GM12891 (cell line): ENCODE measurements at regions not wholly inside any gene's neighbourhood (a gene's known extent, or its start where the extent isn't known, plus 50 kb on each side); places are given as distances from the start of the nearest gene placed in this dataset.
A peak's percentile ranks its signal among the peaks of the same experiment; 100 is the strongest.

Source experiments
- DNase-seq: peaks from one replicate; pipeline ENCODE4 v3.0.0; 2011; ENCODE audit warnings: low spot score; ENCODE audit not compliant: insufficient read length
- FAIRE-seq: peaks from 2 replicates; lab custom pipeline; 2011; peaks lifted over from hg19 to GRCh38; lab: Jason Lieb, UNC
- PAX5 ChIP-seq: IDR thresholded peaks from 2 replicates; pipeline ENCODE4 v1.6.1; 2011; ENCODE audit warnings: low read length, moderate library complexity, mild to moderate bottlenecking; ENCODE audit not compliant: insufficient read depth, severe bottlenecking
- POLR2A ChIP-seq: IDR thresholded peaks from 2 replicates; pipeline ENCODE4 v1.6.1; 2011; ENCODE audit warnings: low read depth, low read length, control low read depth
- POLR2AphosphoS5 ChIP-seq: IDR thresholded peaks from 2 replicates; pipeline ENCODE4 v1.6.1; 2011; ENCODE audit warnings: low read depth, low read length, control low read depth
- POU2F2 ChIP-seq: IDR thresholded peaks from 2 replicates; pipeline ENCODE4 v1.6.1; 2011; ENCODE audit warnings: low read depth, mild to moderate bottlenecking, control low read depth, low read length, moderate library complexity
- SPI1 ChIP-seq: IDR thresholded peaks from 2 replicates; pipeline ENCODE4 v1.6.1; 2011; ENCODE audit warnings: low read depth, low read length, control low read depth
- TAF1 ChIP-seq: IDR thresholded peaks from 2 replicates; pipeline ENCODE4 v1.6.1; 2011; ENCODE audit warnings: low read depth, low read length, control low read depth

DNA sequence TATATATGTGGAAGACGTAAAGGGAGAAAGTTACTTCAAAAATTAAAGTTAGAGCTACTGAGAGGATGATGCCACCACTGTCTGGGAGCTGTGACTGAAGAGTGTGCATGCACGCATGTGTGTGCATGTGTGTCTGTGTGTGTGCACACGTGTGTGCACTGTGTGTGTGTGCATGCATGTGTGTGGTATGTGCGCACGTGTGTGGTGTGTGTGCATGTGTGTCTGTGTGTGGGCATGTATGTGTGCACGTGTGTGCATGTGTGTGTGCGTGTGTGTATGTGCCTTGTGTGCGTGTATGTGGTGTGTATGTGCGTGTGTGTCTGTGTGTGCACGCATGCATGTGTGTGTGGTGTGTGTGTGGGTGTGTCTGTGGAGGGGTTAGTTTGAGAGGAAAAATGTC lies 473.4 kb downstream of the CMPK2 start:
- DNase-seq (no peak), FAIRE-seq (peak; percentile 88)

DNA sequence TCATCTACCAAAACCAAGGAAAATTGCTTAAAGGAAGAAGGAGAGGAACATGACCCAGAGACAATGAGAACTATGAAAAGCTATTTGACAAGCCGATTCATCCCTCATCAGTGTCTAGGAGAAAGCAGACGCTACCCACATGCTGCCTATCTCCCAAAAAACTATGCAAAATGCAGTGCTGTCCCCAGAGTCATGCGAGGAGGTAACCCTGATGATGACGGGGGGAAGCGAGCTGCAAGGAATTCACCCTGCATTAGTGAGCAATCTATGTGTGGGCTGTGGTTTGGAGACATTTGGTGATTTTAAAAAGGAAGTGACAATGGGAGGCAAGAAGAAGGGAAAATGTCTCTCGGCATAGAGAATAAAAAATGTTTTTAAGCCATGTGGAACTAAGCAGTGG lies 472.7 kb downstream of the CMPK2 start:
- FAIRE-seq (peak; percentile 33), DNase-seq (no peak)
- TF ChIP-seq POU2F2 (no peak), SPI1 (0 out of 2 replicates have a peak, but pooled peaks have one; percentile 49)

More for the DNA sequence above, 473.4 kb downstream of the CMPK2 start:
- no peak for TF ChIP-seq POU2F2
- TF ChIP-seq POLR2AphosphoS5 = no peak
- no peak for TF ChIP-seq TAF1
- TF ChIP-seq POLR2A = no peak
- no peak for TF ChIP-seq PAX5
- TF ChIP-seq SPI1 = no peak

DNA sequence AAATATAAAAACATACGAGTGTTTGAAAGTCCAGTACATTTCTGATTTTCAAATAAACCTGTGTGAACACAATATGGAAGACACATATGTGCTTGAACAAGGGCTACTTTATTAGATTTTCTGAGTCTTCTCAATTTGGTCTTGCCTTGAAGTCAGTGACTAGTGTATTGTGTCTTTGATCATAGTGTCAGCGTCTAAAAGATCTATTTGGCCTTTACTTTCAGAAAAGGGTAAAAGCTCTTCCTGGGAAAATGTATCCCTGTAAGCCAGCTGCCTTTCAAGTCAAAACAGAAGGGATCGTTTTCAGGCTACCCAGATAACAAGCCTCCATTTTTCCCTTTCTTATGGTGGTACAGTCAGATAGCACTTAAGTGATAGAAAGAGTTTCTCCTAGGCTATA lies 471.9 kb downstream of the CMPK2 start:
- DNase-seq (no peak), FAIRE-seq (no peak)
- TF ChIP-seq POU2F2 (no peak), POLR2AphosphoS5 (no peak), POLR2A (no peak)

- FAIRE-seq = peak; percentile 26
- TF ChIP-seq TAF1 (no peak), SPI1 (no peak), POU2F2 (no peak), POLR2A (no peak), PAX5 (no peak), POLR2AphosphoS5 (no peak)
- no peak for DNase-seq
These were observed 471.4 kb downstream of the CMPK2 start for GRCh38 chr2:6394276-6394675.

GRCh38 chr2:6398421-6398820 lies 467.3 kb downstream of the CMPK2 start:
- DNase-seq = no peak
- TF ChIP-seq PAX5 = no peak
- no peak for FAIRE-seq

DNA sequence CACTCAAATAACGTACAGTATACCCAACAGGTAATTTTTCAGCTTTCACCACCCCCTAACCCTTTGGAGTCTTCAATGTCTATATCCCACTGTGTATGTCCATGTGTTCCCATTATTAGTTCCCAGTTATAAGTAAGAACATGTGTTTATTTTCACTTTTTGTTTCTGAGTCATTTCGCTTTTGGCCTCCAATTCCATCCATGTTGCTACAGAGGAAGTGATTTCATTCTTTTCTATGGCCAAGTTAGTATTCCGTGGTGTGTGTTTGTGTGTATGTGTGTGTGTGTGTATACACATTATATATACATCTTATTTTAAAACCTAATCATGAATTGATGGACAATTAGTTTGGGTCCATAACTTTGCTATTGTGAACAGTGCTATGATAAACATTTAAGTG lies 464.4 kb downstream of the CMPK2 start:
- no peak for TF ChIP-seq POLR2AphosphoS5
- no peak for TF ChIP-seq SPI1
- no peak for TF ChIP-seq TAF1
- no peak for TF ChIP-seq POU2F2
- TF ChIP-seq POLR2A = no peak
- no peak for TF ChIP-seq PAX5
- FAIRE-seq (peak; percentile 20), DNase-seq (no peak)

- FAIRE-seq (no peak), DNase-seq (no peak)
- no peak for TF ChIP-seq POU2F2
- TF ChIP-seq TAF1 = no peak
- TF ChIP-seq PAX5 = no peak
- TF ChIP-seq SPI1 = no peak
- no peak for TF ChIP-seq POLR2AphosphoS5
- TF ChIP-seq POLR2A = no peak
These were observed 457.6 kb downstream of the CMPK2 start for GRCh38 chr2:6408057-6408456.

DNA sequence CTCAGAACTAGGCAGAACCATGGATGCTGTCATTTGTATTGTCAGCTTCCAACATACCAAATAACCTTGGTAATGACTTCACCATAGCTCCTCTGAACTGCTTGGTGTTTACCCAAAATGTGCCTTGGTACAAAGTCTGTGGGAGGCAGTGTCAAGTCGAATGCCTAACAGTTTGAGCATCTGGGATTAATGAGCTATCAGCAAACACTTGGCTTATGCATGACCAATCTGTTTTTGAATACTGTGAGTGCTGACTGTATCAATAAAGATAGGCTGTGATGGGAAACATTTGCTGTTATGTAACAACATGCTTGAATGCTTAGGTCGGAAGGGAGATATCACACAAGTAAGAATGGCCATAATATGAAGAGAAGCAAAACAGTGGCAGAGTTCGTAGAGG lies 455.4 kb downstream of the CMPK2 start:
- TF ChIP-seq POU2F2 = no peak
- no peak for TF ChIP-seq PAX5
- no peak for TF ChIP-seq TAF1
- no peak for TF ChIP-seq SPI1
- TF ChIP-seq POLR2A = no peak
- TF ChIP-seq POLR2AphosphoS5 = no peak
- no peak for FAIRE-seq
- no peak for DNase-seq

GRCh38 chr2:6412533-6413091 lies 453.1 kb downstream of the CMPK2 start:
- FAIRE-seq (no peak), DNase-seq (no peak)
- no peak for TF ChIP-seq PAX5
- TF ChIP-seq POLR2A = no peak
- no peak for TF ChIP-seq POU2F2
- no peak for TF ChIP-seq POLR2AphosphoS5
- TF ChIP-seq TAF1 = no peak
- TF ChIP-seq SPI1 = no peak

DNA sequence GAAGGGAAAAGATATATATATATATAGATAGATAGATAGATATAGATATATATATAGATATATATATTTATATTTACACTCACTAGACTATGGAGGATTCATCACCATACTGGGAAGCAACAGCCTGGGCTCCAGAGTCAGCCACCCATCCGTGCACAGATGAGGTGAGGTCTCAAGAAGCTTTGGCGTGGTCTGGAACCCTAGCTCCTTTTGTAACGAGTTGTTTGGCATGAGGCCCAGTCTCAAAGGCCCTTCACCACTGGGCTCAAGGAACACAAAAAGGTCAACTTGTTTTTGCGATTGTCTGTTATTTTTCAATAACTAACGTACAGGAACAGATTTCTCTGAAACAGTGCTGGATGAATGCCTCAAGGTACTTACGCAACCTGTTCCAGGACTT lies 448.7 kb downstream of the CMPK2 start:
- TF ChIP-seq POLR2AphosphoS5 (no peak), POLR2A (no peak), POU2F2 (no peak), TAF1 (no peak), SPI1 (no peak), PAX5 (no peak)
- no peak for FAIRE-seq

GRCh38 chr2:6418291-6418690 lies 447.4 kb downstream of the CMPK2 start:
- TF ChIP-seq POU2F2 = no peak
- no peak for TF ChIP-seq POLR2AphosphoS5
- TF ChIP-seq SPI1 = no peak
- TF ChIP-seq TAF1 = no peak
- no peak for TF ChIP-seq POLR2A
- no peak for TF ChIP-seq PAX5
- FAIRE-seq = no peak

More for the DNA sequence above, 448.7 kb downstream of the CMPK2 start:
- DNase-seq = no peak

More at GRCh38 chr2:6418291-6418690, 447.4 kb downstream of the CMPK2 start:
- DNase-seq = no peak
